Prostate gland (tissue), 2 donors: ENCODE measurements at regions not wholly inside any gene's neighbourhood (a gene's known extent, or its start where the extent isn't known, plus 50 kb on each side); places are given as distances from the start of the nearest gene placed in this dataset.

ENCODE experiments used
- POLR2A ChIP-seq: fragments of 450-650 bp; IDR thresholded peaks from one replicate; pipeline ENCODE4 v1.6.1; 2016; ENCODE audit warnings: antibody characterized with exemption, mild to moderate bottlenecking
- TF ChIP-seq, protein P1 (sequence below), 4 experiments: fragments of 200-600 bp in 2 of 4; fragments of 450-650 bp in 2 of 4; sonication (generic) in 2 of 4; IDR thresholded peaks; 1 replicate in 3 of 4; 2 replicates in 1 of 4; pipeline ENCODE4 v1.5.1; 2016 to 2019; ENCODE audit warnings: antibody characterized with exemption in 4 of 4, mild to moderate bottlenecking in 2 of 4, moderate library complexity in 2 of 4

DNA sequence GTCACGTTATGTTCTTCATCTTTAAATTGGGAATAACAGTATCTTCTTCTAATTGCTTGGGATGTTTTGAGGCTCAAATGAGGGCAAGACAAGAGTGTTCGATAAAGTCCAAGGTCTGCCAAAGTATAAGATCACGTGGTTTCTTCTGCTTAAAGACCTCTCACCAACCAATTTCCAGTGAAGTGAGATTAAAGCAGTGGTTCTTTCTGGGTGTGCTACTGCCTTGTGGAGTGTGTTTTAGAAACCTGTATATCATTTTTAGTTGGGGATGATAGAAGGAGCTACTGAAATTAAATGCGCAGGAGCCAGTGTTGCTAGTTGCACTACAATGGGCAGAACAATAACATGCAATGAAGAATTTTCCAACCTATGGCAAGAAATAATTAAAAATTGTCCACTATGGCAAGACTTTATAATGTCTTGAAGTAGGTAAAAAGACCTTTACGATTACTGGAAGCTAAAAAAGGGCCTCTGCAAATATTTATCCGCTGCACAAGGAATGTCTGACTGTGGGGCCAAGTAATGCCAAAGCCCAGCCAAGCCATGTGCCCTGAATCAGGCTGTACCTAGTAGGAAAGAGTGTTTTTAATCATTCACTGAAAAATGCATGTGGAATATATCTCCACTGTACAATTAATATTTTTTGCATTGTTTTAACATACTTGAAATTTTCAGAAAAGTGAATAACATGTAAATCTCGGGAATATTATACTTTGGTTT lies 244.5 kb upstream of the REG3G start:
- TF ChIP-seq POLR2A, result no peak
- TF ChIP-seq, protein P1, sequence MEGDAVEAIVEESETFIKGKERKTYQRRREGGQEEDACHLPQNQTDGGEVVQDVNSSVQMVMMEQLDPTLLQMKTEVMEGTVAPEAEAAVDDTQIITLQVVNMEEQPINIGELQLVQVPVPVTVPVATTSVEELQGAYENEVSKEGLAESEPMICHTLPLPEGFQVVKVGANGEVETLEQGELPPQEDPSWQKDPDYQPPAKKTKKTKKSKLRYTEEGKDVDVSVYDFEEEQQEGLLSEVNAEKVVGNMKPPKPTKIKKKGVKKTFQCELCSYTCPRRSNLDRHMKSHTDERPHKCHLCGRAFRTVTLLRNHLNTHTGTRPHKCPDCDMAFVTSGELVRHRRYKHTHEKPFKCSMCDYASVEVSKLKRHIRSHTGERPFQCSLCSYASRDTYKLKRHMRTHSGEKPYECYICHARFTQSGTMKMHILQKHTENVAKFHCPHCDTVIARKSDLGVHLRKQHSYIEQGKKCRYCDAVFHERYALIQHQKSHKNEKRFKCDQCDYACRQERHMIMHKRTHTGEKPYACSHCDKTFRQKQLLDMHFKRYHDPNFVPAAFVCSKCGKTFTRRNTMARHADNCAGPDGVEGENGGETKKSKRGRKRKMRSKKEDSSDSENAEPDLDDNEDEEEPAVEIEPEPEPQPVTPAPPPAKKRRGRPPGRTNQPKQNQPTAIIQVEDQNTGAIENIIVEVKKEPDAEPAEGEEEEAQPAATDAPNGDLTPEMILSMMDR (IDR thresholded peaks at IDR 0.05), result no peak
